Activated T-cell treated with anti-CD3 and anti-CD28 coated beads for 48 hours (primary cell): ENCODE measurements at regions not wholly inside any gene's neighbourhood (a gene's known extent, or its start where the extent isn't known, plus 50 kb on each side); places are given as distances from the start of the nearest gene placed in this dataset.

Experiments used
- DNase-seq: peaks from one replicate; pipeline ENCODE4 v3.0.0-alpha.2; 2020; ENCODE audit warnings: low read depth

- no peak for DNase-seq
These were observed 229.8 kb downstream of the HAO1 start for GRCh38 chr20:7710440-7710839.

- DNase-seq = no peak
These were observed 227.6 kb downstream of the HAO1 start for GRCh38 chr20:7712661-7713060.

GRCh38 chr20:7714549-7714948 is 225.7 kb downstream of the HAO1 start:
- no peak for DNase-seq

GRCh38 chr20:7716286-7716972 is 223.8 kb downstream of the HAO1 start:
- no peak for DNase-seq

GRCh38 chr20:7722564-7722963 is 217.7 kb downstream of the HAO1 start:
- no peak for DNase-seq

- no peak for DNase-seq
These were observed 217.0 kb downstream of the HAO1 start for GRCh38 chr20:7723284-7723683.

GRCh38 chr20:7728338-7728737 is 211.9 kb downstream of the HAO1 start:
- DNase-seq = no peak

- no peak for DNase-seq
These were observed 206.0 kb downstream of the HAO1 start for GRCh38 chr20:7734216-7734615.

GRCh38 chr20:7736336-7736735 is 203.9 kb downstream of the HAO1 start:
- DNase-seq = no peak

- no peak for DNase-seq
These were observed 198.4 kb downstream of the HAO1 start for GRCh38 chr20:7741866-7742265.

- DNase-seq = no peak
These were observed 197.8 kb downstream of the HAO1 start for GRCh38 chr20:7742479-7742878.

- DNase-seq = no peak
These were observed 195.8 kb downstream of the HAO1 start for GRCh38 chr20:7744411-7744810.

GRCh38 chr20:7748624-7749023 is 191.6 kb downstream of the HAO1 start:
- DNase-seq = no peak

- no peak for DNase-seq
These were observed 186.2 kb downstream of the HAO1 start for GRCh38 chr20:7754102-7754501.

GRCh38 chr20:7758406-7758805 is 181.9 kb downstream of the HAO1 start:
- DNase-seq = no peak

GRCh38 chr20:7760247-7761031 is 179.8 kb downstream of the HAO1 start:
- no peak for DNase-seq

- DNase-seq = no peak
These were observed 175.0 kb downstream of the HAO1 start for GRCh38 chr20:7765221-7765620.

- DNase-seq = no peak
These were observed 170.2 kb downstream of the HAO1 start for GRCh38 chr20:7770046-7770445.

GRCh38 chr20:7770578-7770977 is 169.7 kb downstream of the HAO1 start:
- DNase-seq = no peak

GRCh38 chr20:7772371-7772770 is 167.9 kb downstream of the HAO1 start:
- no peak for DNase-seq

- no peak for DNase-seq
These were observed 166.7 kb downstream of the HAO1 start for GRCh38 chr20:7773511-7773910.

- DNase-seq = no peak
These were observed 165.2 kb downstream of the HAO1 start for GRCh38 chr20:7775072-7775471.

GRCh38 chr20:7776148-7776547 is 164.1 kb downstream of the HAO1 start:
- no peak for DNase-seq

- no peak for DNase-seq
These were observed 150.1 kb downstream of the HAO1 start for GRCh38 chr20:7790189-7790588.
